ENCODE measurements at regions not wholly inside any gene's neighbourhood (a gene's known extent, or its start where the extent isn't known, plus 50 kb on each side); places are given as distances from the start of the nearest gene placed in this dataset.
A peak's percentile ranks its signal among the peaks of the same experiment; 100 is the strongest.
"Not testable (repeated sequence)": the region's sequence is repeated elsewhere in the genome, so short reads cannot be mapped to it uniquely, and the experiment has no call there.

DNA sequence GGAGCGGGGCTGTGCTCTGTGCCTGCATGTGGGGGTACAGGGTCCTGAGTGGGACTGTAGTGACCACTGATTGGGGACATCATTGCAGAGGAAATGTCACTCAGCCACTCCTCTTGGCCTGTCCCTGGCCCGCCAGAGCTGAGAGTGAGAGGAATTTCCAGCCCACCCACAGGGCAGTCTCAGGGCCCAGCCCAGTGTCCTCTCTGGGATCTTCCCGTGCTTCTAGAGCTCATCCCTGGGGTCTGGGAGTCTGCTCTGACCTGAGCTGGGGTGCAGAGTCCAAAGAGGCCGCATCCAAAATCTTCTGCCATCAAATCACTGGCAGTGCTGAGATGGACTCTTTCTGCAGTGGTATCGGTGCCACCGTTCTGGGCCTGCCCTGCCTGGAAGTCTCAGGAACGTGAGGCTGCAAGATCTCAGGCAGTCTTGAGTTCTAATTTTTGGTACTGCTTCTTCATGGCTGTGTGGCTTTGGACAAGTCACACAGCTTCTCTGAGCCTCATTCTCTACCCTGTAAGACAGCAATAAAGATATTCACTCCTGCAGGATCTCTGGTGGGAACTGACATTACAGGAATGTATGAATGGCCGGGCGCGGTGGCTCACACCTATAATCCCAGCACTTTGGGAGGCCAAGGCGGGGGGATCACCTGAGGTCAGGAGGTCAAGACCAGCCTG, 100.8 kb upstream of the TARDBP start:
- DNase-seq (ENCODE audit: low read depth in 2 of 2): no peak

DNA sequence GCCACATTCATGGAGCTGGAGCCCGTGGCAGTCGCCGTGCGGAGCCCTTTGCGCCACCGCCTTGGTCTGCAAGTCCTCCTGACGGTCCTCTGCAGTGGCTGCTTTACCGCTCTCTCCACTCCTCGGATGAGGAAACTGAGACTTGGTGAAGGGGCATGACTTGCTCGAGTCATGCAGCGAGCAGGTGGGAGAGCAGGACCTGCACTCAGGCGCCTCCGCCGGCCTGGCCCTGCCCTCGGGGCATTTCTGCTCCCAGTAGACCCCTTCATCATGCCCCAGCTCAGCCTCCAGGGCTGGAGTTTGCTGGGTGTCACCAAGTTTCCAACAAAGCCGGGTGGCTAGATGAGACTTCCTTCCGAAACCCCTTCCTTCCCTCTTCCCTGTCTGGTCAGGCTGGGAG, 100.0 kb upstream of the TARDBP start:
- no peak for DNase-seq (ENCODE audit: low read depth in 2 of 2)

DNA sequence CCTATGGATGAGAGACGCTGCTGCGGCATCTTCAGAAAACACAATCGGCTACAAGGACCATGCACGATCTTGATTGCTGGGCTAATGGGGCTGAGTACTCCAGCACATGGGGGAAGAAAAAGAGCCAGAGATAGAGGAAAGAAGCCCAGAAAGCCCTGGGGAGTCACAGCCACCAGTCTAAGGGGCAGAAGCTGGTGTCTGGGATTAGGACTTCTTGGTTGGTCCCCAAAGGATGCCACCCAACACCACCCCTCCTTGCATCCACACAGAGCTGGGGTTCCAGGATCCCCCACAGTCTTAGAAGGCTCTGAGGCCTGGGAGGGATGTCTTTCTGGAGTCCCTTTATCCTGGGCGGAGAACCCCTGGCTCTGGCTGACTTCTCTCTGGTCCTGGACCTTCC, 98.4 kb upstream of the TARDBP start:
- DNase-seq (ENCODE audit: low read depth in 2 of 2): no peak

GRCh38 chr1:10915594-10915993, 96.9 kb upstream of the TARDBP start:
- DNase-seq (ENCODE audit: low read depth in 2 of 2): no peak

DNA sequence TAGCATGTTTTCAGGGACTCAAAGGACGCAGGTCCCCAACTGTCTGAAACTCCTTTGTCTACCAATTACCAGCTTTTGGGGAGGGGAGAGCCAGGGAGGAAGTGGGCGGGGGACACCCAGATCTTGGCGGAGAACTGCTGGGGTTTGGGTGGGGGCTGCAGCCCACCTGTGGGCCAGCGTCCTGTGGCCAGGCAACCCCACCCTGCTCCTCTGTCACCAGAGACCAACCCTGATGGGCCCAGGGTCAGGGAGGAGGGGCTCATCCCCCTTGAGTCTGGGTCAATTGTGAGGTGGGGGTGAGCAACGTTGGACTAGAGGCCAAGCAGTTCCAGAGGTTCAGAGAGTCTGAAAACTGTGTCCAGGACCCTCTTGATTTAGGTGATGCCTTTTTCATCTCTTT, 96.1 kb upstream of the TARDBP start:
- no peak for DNase-seq (ENCODE audit: low read depth in 2 of 2)

- DNase-seq (ENCODE audit: low read depth in 2 of 2): no peak
Observed at GRCh38 chr1:10916991-10917390, 95.5 kb upstream of the TARDBP start.

DNA sequence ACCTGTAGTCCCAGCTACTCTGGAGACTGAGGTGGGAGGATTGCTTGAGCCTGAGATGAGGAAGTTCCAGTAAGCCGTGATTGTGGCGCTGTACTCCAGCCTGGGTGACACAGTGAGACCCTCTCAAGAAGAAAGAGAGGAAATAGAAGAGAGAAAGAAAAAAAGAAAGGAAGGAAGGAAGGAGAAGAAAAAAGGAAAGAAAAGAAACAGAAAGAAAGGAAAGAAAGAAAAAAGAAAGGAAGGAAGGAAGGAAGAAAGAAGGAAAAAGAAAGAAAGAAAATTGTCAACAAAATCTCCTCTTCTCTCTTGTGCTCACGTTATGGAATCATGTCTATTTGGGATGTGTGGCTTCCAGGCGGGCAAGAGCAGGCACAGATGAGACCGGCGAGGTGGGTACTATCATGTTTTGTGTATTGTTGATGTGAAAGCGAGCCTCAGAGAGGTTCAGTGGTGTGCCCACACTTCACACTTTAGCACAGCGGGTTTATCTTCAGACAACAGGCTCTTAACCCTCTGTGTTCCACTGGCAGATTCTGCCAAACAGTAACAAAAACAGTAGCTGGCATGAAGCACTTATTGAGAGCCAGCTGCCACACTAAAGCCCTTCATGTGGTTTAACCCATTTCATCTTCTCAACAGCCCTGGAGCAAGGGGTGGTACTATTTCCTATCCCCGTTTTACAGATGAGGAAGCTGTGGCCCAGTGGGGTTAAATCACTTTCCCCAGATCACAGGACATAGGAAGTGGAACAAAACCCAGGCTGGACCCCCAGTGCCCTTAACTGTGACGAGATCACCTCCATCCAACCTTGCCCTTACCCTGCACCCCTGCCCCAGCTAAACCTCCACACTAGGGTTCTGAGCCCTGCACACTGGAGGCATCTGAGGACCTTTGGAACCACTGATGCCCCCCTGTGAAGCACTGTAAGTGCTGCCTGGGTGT, 94.7 kb upstream of the TARDBP start:
- no peak for DNase-seq (ENCODE audit: low read depth in 2 of 2)

- no peak for DNase-seq (ENCODE audit: low read depth in 2 of 2)
Observed at GRCh38 chr1:10918531-10918930, 93.9 kb upstream of the TARDBP start.

DNA sequence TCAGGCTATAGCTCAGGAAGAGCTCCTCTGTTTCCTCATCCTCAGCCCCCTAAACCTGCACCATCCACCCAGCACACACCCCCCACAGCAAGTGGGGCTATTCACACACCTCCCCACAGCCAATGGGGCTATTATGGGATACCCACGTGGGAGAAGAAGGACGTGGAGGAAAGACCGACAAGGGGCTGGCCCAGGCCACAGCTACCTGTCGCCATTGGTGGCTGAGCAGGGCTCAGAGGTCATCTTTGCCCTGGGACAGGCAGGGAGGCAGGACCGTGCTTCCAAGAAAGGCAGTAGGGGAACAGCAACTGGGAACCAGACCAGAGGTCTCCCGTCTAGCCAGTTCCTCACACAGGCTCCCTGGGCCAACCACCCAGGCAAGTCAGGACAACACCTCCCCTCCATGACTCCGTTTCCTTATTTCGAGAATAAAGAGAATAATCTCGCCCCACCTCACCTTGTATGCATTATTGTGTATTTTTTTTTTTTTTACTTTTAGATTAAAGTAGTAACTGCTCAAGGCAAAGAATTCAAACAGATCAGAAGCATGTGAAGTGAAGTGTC, 92.3 kb upstream of the TARDBP start:
- DNase-seq (ENCODE audit: low read depth in 2 of 2): no peak

GRCh38 chr1:10922315-10923060, 90.0 kb upstream of the TARDBP start:
- not testable (repeated sequence) for DNase-seq (ENCODE audit: low read depth in 2 of 2)

- no peak for DNase-seq (ENCODE audit: low read depth in 2 of 2)
Observed at GRCh38 chr1:10924030-10924429, 88.4 kb upstream of the TARDBP start.

- no peak for DNase-seq (ENCODE audit: low read depth in 2 of 2)
Observed at GRCh38 chr1:10928654-10929053, 83.8 kb upstream of the TARDBP start.

DNA sequence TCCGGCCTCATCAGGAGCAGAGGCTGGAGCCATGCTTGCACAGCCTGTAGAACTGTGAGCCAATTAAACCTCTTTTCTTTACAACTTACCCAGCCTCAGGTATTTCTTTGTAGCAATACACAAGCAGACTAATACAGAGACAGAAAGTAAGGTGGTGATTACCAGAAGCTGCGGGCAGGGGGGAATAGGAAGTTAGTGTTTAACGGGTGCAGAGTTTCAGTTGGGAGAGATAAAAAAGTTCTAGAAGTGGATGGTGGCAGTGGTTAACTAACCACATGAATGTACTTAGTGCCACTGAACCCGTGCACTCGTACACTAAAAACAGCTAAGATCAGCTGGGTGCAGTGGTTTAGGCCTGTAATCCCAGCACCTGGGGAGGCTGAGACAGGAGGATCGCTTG, 80.4 kb upstream of the TARDBP start:
- no peak for DNase-seq (ENCODE audit: low read depth in 2 of 2)

DNA sequence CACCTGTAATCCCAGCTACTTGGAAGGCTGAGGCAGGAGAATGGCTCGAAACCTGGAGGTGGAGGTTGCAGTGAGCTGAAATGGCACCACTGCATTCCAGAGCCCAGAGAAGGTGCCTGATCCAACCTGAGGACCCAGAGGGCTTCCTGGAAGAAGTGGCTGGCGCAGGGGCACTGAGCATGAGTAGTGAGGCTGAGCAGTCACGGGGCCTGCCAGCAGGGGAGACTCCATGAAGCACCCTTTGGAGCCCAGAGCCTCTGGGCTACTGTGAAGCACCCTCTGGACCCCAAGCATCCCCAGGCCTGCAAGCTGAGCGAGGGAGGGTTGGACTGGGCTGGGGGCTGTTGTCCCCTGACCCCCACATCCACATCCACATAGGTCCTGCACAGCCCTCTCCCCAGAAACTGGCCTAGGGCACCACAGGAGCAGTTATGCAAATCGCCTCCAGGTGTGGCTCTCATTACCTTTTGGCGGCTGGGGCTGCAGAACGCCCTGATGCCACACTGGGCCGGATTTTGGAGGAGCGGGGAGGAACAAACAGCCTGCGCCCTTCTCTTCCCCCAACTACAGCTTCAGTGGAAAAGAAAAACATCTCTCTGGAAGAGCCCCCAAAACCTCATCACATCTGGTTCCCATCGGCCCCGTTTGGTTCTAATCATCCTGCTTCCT, 78.2 kb upstream of the TARDBP start:
- no peak for DNase-seq (ENCODE audit: low read depth in 2 of 2)

- no peak for DNase-seq (ENCODE audit: low read depth in 2 of 2)
Observed at GRCh38 chr1:10935246-10935645, 77.2 kb upstream of the TARDBP start.

DNA sequence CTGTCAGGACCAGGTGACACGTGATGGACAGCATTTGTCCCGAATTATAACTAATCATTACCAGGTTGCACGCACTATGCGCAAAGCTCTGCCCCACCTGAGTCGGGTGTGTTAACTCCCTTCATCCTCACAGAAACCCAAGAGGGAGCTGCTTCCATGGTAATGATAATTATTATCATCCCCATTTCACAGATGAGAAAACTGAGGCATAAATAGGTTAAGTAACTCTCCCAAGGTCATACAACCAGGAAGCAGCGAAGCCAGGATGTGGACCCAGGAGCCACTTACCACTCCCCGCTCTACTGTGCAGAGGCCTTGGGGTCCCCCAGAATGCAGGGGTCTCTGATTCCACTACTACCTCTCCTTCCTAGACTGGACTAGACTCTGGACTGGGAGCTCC, 76.7 kb upstream of the TARDBP start:
- no peak for DNase-seq (ENCODE audit: low read depth in 2 of 2)

GRCh38 chr1:10936998-10937901, 75.2 kb upstream of the TARDBP start:
- DNase-seq (ENCODE audit: low read depth in 2 of 2): no peak

DNA sequence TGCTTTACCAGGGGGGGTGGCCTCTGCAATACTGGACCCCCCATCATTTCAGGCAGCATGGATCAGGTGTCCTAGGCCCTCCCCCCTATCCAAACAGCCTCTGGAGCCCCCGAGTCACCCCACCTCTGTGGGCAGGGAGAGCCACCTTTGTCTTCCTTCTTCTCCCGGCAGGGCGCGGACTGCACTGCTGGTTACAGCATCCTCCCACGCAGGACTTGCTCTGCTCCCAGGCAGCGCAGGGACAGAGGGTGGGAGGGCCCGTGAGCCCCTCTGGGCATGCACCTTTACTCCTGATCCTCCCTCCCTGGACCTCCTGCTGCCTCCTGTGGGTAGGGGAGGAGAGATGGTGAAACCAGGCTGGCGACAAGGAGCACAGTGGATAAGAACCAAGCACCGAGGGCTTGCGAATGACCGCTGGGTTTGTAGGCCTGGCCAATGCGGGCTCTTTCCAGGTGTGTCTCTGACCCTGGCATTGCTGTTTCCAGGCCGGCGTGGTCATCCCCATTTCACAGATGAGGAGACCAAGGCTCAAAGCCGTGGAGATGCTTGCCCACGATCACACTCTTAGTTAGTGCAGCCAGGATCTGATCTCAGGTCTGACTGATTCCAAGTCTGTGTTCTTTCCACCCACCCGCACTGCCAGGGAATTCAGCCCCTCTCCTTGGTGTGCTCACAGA, 73.6 kb upstream of the TARDBP start:
- DNase-seq (ENCODE audit: low read depth in 2 of 2): no peak

GRCh38 chr1:10939654-10940450, 72.6 kb upstream of the TARDBP start:
- peak; percentile 23 to 47 for DNase-seq (ENCODE audit: low read depth in 2 of 2)
